Thyroid gland (tissue), 4 donors: ENCODE measurements at regions not wholly inside any gene's neighbourhood (a gene's known extent, or its start where the extent isn't known, plus 50 kb on each side); places are given as distances from the start of the nearest gene placed in this dataset.

ENCODE experiments used
- POLR2A ChIP-seq, 2 donors: fragments of 450-650 bp; IDR thresholded peaks; one replicate each; pipeline ENCODE4 v1.6.1; 2017; ENCODE audit warnings: antibody characterized with exemption in 2 of 2, mild to moderate bottlenecking in 2 of 2, moderate library complexity in 1 of 2
- TF ChIP-seq, protein P1 (sequence below), 6 experiments: fragments of 200-600 bp in 3 of 6; fragments of 450-650 bp in 3 of 6; sonication (generic) in 3 of 6; IDR thresholded peaks; one replicate each; pipeline ENCODE4 v1.5.1; 2016 to 2019; ENCODE audit warnings: antibody characterized with exemption in 6 of 6, mild to moderate bottlenecking in 2 of 6, inconsistent platforms in 1 of 6, moderate library complexity in 1 of 6

DNA sequence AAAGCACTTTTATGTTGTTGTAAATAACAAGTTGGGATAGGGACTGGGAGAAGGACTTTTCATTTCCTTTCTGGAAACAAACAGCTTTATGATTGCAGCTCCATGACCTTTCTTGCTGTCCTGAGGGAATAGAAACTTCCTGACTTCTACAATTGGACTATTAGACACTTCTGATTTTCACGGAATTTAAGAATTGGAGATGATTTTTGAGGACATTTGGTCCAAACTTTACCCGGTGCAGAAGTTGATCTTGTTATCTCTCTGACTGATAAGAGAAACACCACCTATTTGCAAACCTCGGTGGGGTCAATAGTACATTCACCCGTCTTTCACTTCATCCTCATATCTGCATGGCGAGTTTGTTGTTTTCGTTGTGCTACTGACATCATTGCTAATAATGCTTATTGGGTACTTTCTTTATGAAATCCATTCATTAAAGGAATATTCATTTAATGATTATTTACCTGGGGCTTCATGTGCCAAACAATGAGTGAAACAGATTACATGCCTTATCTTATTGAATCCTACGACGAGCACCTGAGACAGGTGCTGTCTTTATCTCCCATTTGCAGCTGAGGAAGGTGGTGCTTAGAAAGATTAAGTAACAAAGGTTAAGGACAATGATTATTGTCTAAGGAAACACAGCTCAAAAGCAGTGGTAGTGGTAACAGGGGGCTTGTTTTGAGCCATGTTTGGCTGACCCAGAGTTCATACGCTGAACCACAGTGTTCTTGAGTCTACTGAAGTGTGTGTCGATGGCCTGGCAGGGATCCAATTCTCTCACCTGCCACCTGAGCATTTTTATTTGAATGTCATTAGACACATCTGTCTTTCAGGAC, 176.9 kb upstream of the FAM20A start:
- TF ChIP-seq, protein P1, sequence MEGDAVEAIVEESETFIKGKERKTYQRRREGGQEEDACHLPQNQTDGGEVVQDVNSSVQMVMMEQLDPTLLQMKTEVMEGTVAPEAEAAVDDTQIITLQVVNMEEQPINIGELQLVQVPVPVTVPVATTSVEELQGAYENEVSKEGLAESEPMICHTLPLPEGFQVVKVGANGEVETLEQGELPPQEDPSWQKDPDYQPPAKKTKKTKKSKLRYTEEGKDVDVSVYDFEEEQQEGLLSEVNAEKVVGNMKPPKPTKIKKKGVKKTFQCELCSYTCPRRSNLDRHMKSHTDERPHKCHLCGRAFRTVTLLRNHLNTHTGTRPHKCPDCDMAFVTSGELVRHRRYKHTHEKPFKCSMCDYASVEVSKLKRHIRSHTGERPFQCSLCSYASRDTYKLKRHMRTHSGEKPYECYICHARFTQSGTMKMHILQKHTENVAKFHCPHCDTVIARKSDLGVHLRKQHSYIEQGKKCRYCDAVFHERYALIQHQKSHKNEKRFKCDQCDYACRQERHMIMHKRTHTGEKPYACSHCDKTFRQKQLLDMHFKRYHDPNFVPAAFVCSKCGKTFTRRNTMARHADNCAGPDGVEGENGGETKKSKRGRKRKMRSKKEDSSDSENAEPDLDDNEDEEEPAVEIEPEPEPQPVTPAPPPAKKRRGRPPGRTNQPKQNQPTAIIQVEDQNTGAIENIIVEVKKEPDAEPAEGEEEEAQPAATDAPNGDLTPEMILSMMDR (IDR thresholded peaks at IDR 0.05) = no peak
- no peak for TF ChIP-seq POLR2A (IDR thresholded peaks at IDR 0.05)
